ENCODE measurements at regions not wholly inside any gene's neighbourhood (a gene's known extent, or its start where the extent isn't known, plus 50 kb on each side); places are given as distances from the start of the nearest gene placed in this dataset.
A peak's percentile ranks its signal among the peaks of the same experiment; 100 is the strongest.
"Not testable (repeated sequence)": the region's sequence is repeated elsewhere in the genome, so short reads cannot be mapped to it uniquely, and the experiment has no call there.

- ATAC-seq (ENCODE audit: low FRiP score in 2 of 2) = no peak
- Histone ChIP-seq H3K27ac (no peak overlapping the region), H3K36me3 (no peaks in the 10 kb centered on the region), H3K4me1 (no peaks in the 10 kb centered on the region), H3K4me3 (no peak overlapping the region), H3K9me3 (no peaks in the 10 kb centered on the region), H3K27me3 (no peaks in the 10 kb centered on the region)
- 35 to 74% methylated on average over 1 of the region's 1 CpG for WGBS, 2 donors
- no peak for DNase-seq
- TF ChIP-seq POLR2A (IDR thresholded peaks at IDR 0.05) = no peak
- TF ChIP-seq POLR2AphosphoS5 (IDR thresholded peaks at IDR 0.05) = no peak
- TF ChIP-seq CTCF (IDR thresholded peaks at IDR 0.05) = no peak
- no peak for TF ChIP-seq EP300 (IDR thresholded peaks at IDR 0.05)
These were observed 558.2 kb downstream of the SUCLG1 start for GRCh38 chr2:83900862-83901261.

GRCh38 chr2:83899271-83899670 is 559.8 kb downstream of the SUCLG1 start:
- no peak overlapping the region for H3K4me3 ChIP-seq
- WGBS, 2 donors = 82 to 86% methylated on average over 1 of the region's 1 CpG
- no peak overlapping the region for H3K27ac ChIP-seq
- H3K9me3 ChIP-seq = no peaks in the 10 kb centered on the region
- TF ChIP-seq POLR2AphosphoS5 (IDR thresholded peaks at IDR 0.05) = no peak
- TF ChIP-seq EP300 (IDR thresholded peaks at IDR 0.05) = no peak
- TF ChIP-seq POLR2A (IDR thresholded peaks at IDR 0.05) = no peak
- TF ChIP-seq CTCF (IDR thresholded peaks at IDR 0.05) = no peak
- no peaks in the 10 kb centered on the region for H3K36me3 ChIP-seq
- H3K27me3 ChIP-seq = no peaks in the 10 kb centered on the region
- ATAC-seq (ENCODE audit: low FRiP score in 2 of 2) = no peak
- DNase-seq = no peak
- H3K4me1 ChIP-seq = no peaks in the 10 kb centered on the region

GRCh38 chr2:83894976-83895375 is 564.1 kb downstream of the SUCLG1 start:
- no peaks in the 10 kb centered on the region for H3K4me1 ChIP-seq
- TF ChIP-seq POLR2AphosphoS5 (IDR thresholded peaks at IDR 0.05) (no peak), EP300 (IDR thresholded peaks at IDR 0.05) (no peak), CTCF (IDR thresholded peaks at IDR 0.05) (no peak), POLR2A (IDR thresholded peaks at IDR 0.05) (no peak)
- no peaks in the 10 kb centered on the region for H3K36me3 ChIP-seq
- H3K27me3 ChIP-seq = no peaks in the 10 kb centered on the region
- no peak overlapping the region for H3K27ac ChIP-seq
- ATAC-seq (ENCODE audit: low FRiP score in 2 of 2) (no peak), DNase-seq (no peak)
- no peaks in the 10 kb centered on the region for H3K9me3 ChIP-seq
- 87 to 93% methylated on average over 3 of the region's 3 CpGs for WGBS, 2 donors
- H3K4me3 ChIP-seq = no peak overlapping the region

GRCh38 chr2:83887757-83888156 is 571.3 kb downstream of the SUCLG1 start:
- H3K27ac ChIP-seq = no peak overlapping the region
- ATAC-seq (ENCODE audit: low FRiP score in 2 of 2) = no peak
- TF ChIP-seq POLR2AphosphoS5 (IDR thresholded peaks at IDR 0.05) (no peak), POLR2A (IDR thresholded peaks at IDR 0.05) (no peak), CTCF (IDR thresholded peaks at IDR 0.05) (no peak), EP300 (IDR thresholded peaks at IDR 0.05) (no peak)
- no peaks in the 10 kb centered on the region for H3K9me3 ChIP-seq
- no peak overlapping the region for H3K4me3 ChIP-seq
- DNase-seq = no peak
- H3K27me3 ChIP-seq = no peaks in the 10 kb centered on the region
- H3K4me1 ChIP-seq = no peaks in the 10 kb centered on the region
- H3K36me3 ChIP-seq = no peaks in the 10 kb centered on the region

GRCh38 chr2:83879127-83879526 is 580.0 kb downstream of the SUCLG1 start:
- Histone ChIP-seq H3K9me3 (peaks cover 0 to 16% (median 0%) of the 10 kb centered on the region in 4 donors), H3K4me3 (no peak overlapping the region), H3K27ac (no peak overlapping the region), H3K4me1 (no peaks in the 10 kb centered on the region), H3K36me3 (no peaks in the 10 kb centered on the region), H3K27me3 (no peaks in the 10 kb centered on the region)
- DNase-seq (peak in 1 of 2 donors; percentile 49), ATAC-seq (ENCODE audit: low FRiP score in 2 of 2) (no peak)
- WGBS, 2 donors = 93 to 97% methylated on average over 20 of the region's 20 CpGs
- no peak for TF ChIP-seq POLR2AphosphoS5 (IDR thresholded peaks at IDR 0.05)
- no peak for TF ChIP-seq EP300 (IDR thresholded peaks at IDR 0.05)
- TF ChIP-seq POLR2A (IDR thresholded peaks at IDR 0.05) = no peak
- no peak for TF ChIP-seq CTCF (IDR thresholded peaks at IDR 0.05)

GRCh38 chr2:83877261-83877660 is 581.8 kb downstream of the SUCLG1 start:
- WGBS, 2 donors = 89 to 95% methylated on average over 8 to 15 of the region's 17 CpGs

More at GRCh38 chr2:83877261-83877660, 581.8 kb downstream of the SUCLG1 start:
- not testable (repeated sequence) for ATAC-seq (ENCODE audit: low FRiP score in 2 of 2); H3K4me3 ChIP-seq; H3K36me3 ChIP-seq; H3K27ac ChIP-seq; H3K4me1 ChIP-seq; H3K27me3 ChIP-seq
- H3K9me3 ChIP-seq = peaks cover 0 to 22% (median 3%) of the 10 kb centered on the region in 4 donors
- peak in 1 of 2 donors; percentile 62 for DNase-seq

Measured in upper lobe of left lung (tissue), 6 donors.